SK-N-SH treated with all-trans-retinoic acid at 6 μM for 48 hours (cell line): ENCODE measurements at regions not wholly inside any gene's neighbourhood (a gene's known extent, or its start where the extent isn't known, plus 50 kb on each side); places are given as distances from the start of the nearest gene placed in this dataset.

ENCODE experiments used
- ATAC-seq: fragments of 200-7000 bp; cut with Tn5 transposase; 3 replicates; pipeline ENCODE4 v1.9.1; 2020; ENCODE audit warnings: mild to moderate bottlenecking, moderate library complexity
- ARNTL ChIP-seq: fragments of 450-650 bp; formaldehyde crosslinking; IDR thresholded peaks from 2 replicates; pipeline ENCODE4 v1.5.0; 2020; ENCODE audit warnings: low read depth, mild to moderate bottlenecking, moderate library complexity, borderline replicate concordance
- BACH2 ChIP-seq: fragments of 250-450 bp; sonication (Bioruptor Pico); IDR thresholded peaks from 2 replicates; pipeline ENCODE4 v1.9.0; 2021; ENCODE audit warnings: mild to moderate bottlenecking, borderline replicate concordance
- CSDC2 ChIP-seq: fragments of 250-450 bp; sonication (Bioruptor Pico); IDR thresholded peaks from 2 replicates; pipeline ENCODE4 v1.5.0; 2020; ENCODE audit warnings: mild to moderate bottlenecking, moderate library complexity
- ESRRG ChIP-seq: fragments of 250-450 bp; sonication (Bioruptor Pico); IDR thresholded peaks from 2 replicates; pipeline ENCODE4 v1.6.1; 2021; ENCODE audit warnings: mild to moderate bottlenecking
- GLIS3 ChIP-seq: fragments of 250-450 bp; sonication (Bioruptor Pico); IDR thresholded peaks from 2 replicates; pipeline ENCODE4 v1.5.0; 2020; ENCODE audit warnings: mild to moderate bottlenecking, moderate library complexity
- ISL1 ChIP-seq: fragments of 250-450 bp; sonication (Bioruptor Pico); IDR thresholded peaks from 2 replicates; pipeline ENCODE4 v2.1.2; 2022; ENCODE audit warnings: mild to moderate bottlenecking, moderate library complexity
- OSR1 ChIP-seq: fragments of 250-450 bp; sonication (Bioruptor Pico); IDR thresholded peaks from 2 replicates; pipeline ENCODE4 v1.8.0; 2022; ENCODE audit warnings: moderate library complexity, mild to moderate bottlenecking, inconsistent platforms
- PPARA ChIP-seq: fragments of 250-450 bp; sonication (Bioruptor Pico); IDR thresholded peaks from 2 replicates; pipeline ENCODE4 v1.5.0; 2020; ENCODE audit warnings: mild to moderate bottlenecking, borderline replicate concordance
- RARB ChIP-seq: fragments of 250-450 bp; sonication (Bioruptor Pico); IDR thresholded peaks from 2 replicates; pipeline ENCODE4 v1.8.0; 2021; ENCODE audit warnings: mild to moderate bottlenecking, moderate library complexity
- SNAI2 ChIP-seq: fragments of 250-450 bp; sonication (Bioruptor Pico); IDR thresholded peaks from 2 replicates; pipeline ENCODE4 v1.5.0; 2020; ENCODE audit warnings: mild to moderate bottlenecking, moderate library complexity
- TCF4 ChIP-seq: fragments of 250-450 bp; sonication (Bioruptor Pico); IDR thresholded peaks from 2 replicates; pipeline ENCODE4 v1.8.0; 2021; ENCODE audit warnings: mild to moderate bottlenecking, moderate library complexity, borderline replicate concordance
- TOX ChIP-seq: fragments of 250-450 bp; sonication (Bioruptor Pico); IDR thresholded peaks from 2 replicates; pipeline ENCODE4 v1.8.0; 2021; ENCODE audit warnings: mild to moderate bottlenecking, moderate library complexity, borderline replicate concordance
- TSHZ2 ChIP-seq: fragments of 250-450 bp; sonication (Bioruptor Pico); IDR thresholded peaks from 2 replicates; pipeline ENCODE4 v1.5.0; 2020; ENCODE audit warnings: mild to moderate bottlenecking, moderate library complexity
- ZC3H10 ChIP-seq: fragments of 250-450 bp; sonication (Bioruptor Pico); IDR thresholded peaks from 2 replicates; pipeline ENCODE4 v1.5.1; 2021; ENCODE audit warnings: mild to moderate bottlenecking, moderate library complexity
- ZFP3 ChIP-seq: fragments of 250-450 bp; sonication (Bioruptor Pico); IDR thresholded peaks from 2 replicates; pipeline ENCODE4 v1.5.0; 2020; ENCODE audit warnings: mild to moderate bottlenecking, moderate library complexity
- ZFP30 ChIP-seq: fragments of 450-650 bp; formaldehyde crosslinking; IDR thresholded peaks from 2 replicates; pipeline ENCODE4 v1.5.0; 2022; ENCODE audit warnings: mild to moderate bottlenecking, moderate library complexity
- ZNF565 ChIP-seq: fragments of 450-650 bp; formaldehyde crosslinking; conservative IDR thresholded peaks from 2 replicates; pipeline ENCODE4 v1.5.0; 2020; ENCODE audit warnings: low read depth, mild to moderate bottlenecking, moderate library complexity
- ZNF70 ChIP-seq: fragments of 450-650 bp; formaldehyde crosslinking; IDR thresholded peaks from 2 replicates; pipeline ENCODE4 v1.5.0; 2020; ENCODE audit warnings: mild to moderate bottlenecking, moderate library complexity
- ZNF8 ChIP-seq: fragments of 450-650 bp; formaldehyde crosslinking; IDR thresholded peaks from 2 replicates; pipeline ENCODE4 v1.5.0; 2020; ENCODE audit warnings: mild to moderate bottlenecking, moderate library complexity
- TF ChIP-seq, protein P1 (sequence below): fragments of 250-450 bp; sonication (Bioruptor Pico); IDR thresholded peaks from 2 replicates; pipeline ENCODE4 v1.8.0; 2020; ENCODE audit warnings: mild to moderate bottlenecking, moderate library complexity, borderline replicate concordance
- TF ChIP-seq, protein P2 (sequence below): fragments of 250-450 bp; sonication (Bioruptor Pico); IDR thresholded peaks from 2 replicates; pipeline ENCODE4 v1.5.1; 2020; ENCODE audit warnings: low read depth, mild to moderate bottlenecking, moderate library complexity
- TF ChIP-seq, protein P3 (sequence below): fragments of 250-450 bp; sonication (Bioruptor Pico); IDR thresholded peaks from 2 replicates; pipeline ENCODE4 v1.5.1; 2021; ENCODE audit warnings: mild to moderate bottlenecking, moderate library complexity

DNA sequence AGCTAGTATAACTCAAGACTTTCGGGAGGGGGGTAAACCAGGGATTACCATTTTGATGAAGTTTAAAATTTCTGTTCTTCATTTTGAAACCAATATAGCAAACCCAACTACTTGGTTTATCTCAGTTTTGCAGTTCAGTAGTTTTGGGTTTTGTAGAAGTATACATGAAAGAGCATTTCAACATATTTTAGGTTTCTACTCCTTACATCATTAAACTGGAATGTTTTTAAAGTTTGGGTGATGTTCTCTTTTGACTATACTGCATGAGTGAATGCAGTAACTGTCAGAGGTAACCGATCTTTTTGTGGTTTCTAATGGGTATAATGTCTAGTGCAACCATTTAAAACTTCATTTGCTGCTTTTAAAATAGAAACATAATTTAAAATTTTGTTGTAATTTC is 248.3 kb upstream of the MAD2L1 start:
- no peak for TF ChIP-seq ISL1 (CRISPR knock-in tag)
- TF ChIP-seq BACH2, result no peak
- no peak for TF ChIP-seq TOX
- TF ChIP-seq ZNF70 (CRISPR knock-in tag), result no peak
- TF ChIP-seq, protein P1, sequence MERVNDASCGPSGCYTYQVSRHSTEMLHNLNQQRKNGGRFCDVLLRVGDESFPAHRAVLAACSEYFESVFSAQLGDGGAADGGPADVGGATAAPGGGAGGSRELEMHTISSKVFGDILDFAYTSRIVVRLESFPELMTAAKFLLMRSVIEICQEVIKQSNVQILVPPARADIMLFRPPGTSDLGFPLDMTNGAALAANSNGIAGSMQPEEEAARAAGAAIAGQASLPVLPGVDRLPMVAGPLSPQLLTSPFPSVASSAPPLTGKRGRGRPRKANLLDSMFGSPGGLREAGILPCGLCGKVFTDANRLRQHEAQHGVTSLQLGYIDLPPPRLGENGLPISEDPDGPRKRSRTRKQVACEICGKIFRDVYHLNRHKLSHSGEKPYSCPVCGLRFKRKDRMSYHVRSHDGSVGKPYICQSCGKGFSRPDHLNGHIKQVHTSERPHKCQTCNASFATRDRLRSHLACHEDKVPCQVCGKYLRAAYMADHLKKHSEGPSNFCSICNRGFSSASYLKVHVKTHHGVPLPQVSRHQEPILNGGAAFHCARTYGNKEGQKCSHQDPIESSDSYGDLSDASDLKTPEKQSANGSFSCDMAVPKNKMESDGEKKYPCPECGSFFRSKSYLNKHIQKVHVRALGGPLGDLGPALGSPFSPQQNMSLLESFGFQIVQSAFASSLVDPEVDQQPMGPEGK (CRISPR knock-in tag), result no peak
- no peak for TF ChIP-seq ZNF8 (CRISPR knock-in tag)
- TF ChIP-seq ESRRG (CRISPR knock-in tag), result no peak
- TF ChIP-seq ZFP3, result no peak
- no peak for TF ChIP-seq ZC3H10 (CRISPR knock-in tag)
- no peak for TF ChIP-seq GLIS3 (CRISPR knock-in tag)
- no peak for TF ChIP-seq PPARA
- TF ChIP-seq TCF4 (CRISPR knock-in tag), result no peak
- TF ChIP-seq ARNTL (CRISPR knock-in tag), result no peak
- TF ChIP-seq CSDC2, result no peak
- TF ChIP-seq, protein P2, sequence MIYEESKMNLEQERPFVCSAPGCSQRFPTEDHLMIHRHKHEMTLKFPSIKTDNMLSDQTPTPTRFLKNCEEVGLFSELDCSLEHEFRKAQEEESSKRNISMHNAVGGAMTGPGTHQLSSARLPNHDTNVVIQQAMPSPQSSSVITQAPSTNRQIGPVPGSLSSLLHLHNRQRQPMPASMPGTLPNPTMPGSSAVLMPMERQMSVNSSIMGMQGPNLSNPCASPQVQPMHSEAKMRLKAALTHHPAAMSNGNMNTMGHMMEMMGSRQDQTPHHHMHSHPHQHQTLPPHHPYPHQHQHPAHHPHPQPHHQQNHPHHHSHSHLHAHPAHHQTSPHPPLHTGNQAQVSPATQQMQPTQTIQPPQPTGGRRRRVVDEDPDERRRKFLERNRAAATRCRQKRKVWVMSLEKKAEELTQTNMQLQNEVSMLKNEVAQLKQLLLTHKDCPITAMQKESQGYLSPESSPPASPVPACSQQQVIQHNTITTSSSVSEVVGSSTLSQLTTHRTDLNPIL, result no peak
- TF ChIP-seq OSR1 (CRISPR knock-in tag), result no peak
- TF ChIP-seq ZFP30, result no peak
- TF ChIP-seq TSHZ2 (CRISPR knock-in tag), result no peak
- TF ChIP-seq, all 23 proteins: peak for 0
- no peak for ATAC-seq

GRCh38 chr4:120304801-120305200 is 238.2 kb upstream of the MAD2L1 start:
- TF ChIP-seq PPARA (no peak), ZNF565 (CRISPR knock-in tag) (no peak), TOX (no peak), ZFP30 (no peak), TCF4 (CRISPR knock-in tag) (no peak), BACH2 (no peak), ZNF8 (CRISPR knock-in tag) (no peak), ARNTL (CRISPR knock-in tag) (no peak)
- TF ChIP-seq, protein P1 (CRISPR knock-in tag), result no peak
- TF ChIP-seq, protein P2, result no peak
- no peak for ATAC-seq

DNA sequence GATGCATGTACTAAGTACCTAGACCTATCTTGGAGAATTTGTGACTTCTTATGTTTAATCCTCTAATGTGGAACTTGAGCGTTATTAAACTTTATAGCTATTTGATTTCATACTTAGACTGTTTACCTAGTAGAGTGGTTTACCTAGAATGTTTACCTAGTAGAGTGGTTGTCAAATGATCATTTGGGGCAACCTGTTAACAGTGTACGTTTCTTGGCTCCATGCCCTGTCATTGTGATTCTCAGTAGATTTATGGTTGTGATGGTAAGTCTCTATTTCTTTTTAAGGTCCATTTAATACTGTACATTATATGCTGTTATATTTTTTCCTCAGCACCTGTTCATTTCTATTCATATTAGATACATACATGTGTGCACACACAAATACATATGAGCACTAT is 233.0 kb upstream of the MAD2L1 start:
- no peak for TF ChIP-seq BACH2
- no peak for ATAC-seq

DNA sequence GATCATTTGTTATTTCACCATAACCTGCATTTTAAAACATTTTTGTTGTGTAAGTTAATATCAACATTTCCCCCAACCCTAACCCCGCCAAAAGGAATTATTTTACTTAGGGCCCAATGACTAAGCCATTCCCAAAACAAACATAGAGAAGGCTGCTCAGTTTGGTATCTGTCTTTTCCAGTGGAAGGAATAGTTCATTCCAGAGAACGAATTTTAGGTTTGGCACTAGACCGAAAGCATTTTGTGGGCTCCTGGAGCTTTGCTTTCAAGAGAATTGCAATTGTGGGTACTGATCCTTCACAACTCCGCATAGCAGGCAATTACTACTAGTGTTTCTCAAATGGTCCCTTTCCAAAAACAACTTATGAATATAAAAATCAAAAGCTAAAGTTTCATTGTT is 226.7 kb upstream of the MAD2L1 start:
- no peak for ATAC-seq
- no peak for TF ChIP-seq RARB
- no peak for TF ChIP-seq ZFP30
- TF ChIP-seq PPARA, result no peak
- TF ChIP-seq ZNF70 (CRISPR knock-in tag), result no peak
- TF ChIP-seq ZNF565 (CRISPR knock-in tag), result no peak
- no peak for TF ChIP-seq CSDC2
- TF ChIP-seq ISL1 (CRISPR knock-in tag), result no peak
- no peak for TF ChIP-seq OSR1 (CRISPR knock-in tag)
- no peak for TF ChIP-seq BACH2
- no peak for TF ChIP-seq ZC3H10 (CRISPR knock-in tag)
- TF ChIP-seq, protein P1 (CRISPR knock-in tag), result no peak
- TF ChIP-seq, protein P3, sequence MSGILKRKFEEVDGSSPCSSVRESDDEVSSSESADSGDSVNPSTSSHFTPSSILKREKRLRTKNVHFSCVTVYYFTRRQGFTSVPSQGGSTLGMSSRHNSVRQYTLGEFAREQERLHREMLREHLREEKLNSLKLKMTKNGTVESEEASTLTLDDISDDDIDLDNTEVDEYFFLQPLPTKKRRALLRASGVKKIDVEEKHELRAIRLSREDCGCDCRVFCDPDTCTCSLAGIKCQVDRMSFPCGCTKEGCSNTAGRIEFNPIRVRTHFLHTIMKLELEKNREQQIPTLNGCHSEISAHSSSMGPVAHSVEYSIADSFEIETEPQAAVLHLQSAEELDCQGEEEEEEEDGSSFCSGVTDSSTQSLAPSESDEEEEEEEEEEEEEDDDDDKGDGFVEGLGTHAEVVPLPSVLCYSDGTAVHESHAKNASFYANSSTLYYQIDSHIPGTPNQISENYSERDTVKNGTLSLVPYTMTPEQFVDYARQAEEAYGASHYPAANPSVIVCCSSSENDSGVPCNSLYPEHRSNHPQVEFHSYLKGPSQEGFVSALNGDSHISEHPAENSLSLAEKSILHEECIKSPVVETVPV (CRISPR knock-in tag), result no peak
- TF ChIP-seq TOX, result no peak
- no peak for TF ChIP-seq ZNF8 (CRISPR knock-in tag)
- TF ChIP-seq SNAI2 (CRISPR knock-in tag), result no peak
- no peak for TF ChIP-seq ARNTL (CRISPR knock-in tag)
